Neural cell (in vitro differentiated cells): ENCODE measurements at regions not wholly inside any gene's neighbourhood (a gene's known extent, or its start where the extent isn't known, plus 50 kb on each side); places are given as distances from the start of the nearest gene placed in this dataset.

Experiments
- H2AFZ ChIP-seq: fragments of 200-600, 300-800 bp; sonication (generic), shearing (Covaris generic); 2 replicates; pipeline ENCODE4 v1.6.0; 2014; ENCODE audit warnings: low read depth, mild to moderate bottlenecking, antibody characterized with exemption, low read length, moderate library complexity
- H3F3A ChIP-seq: fragments of 200-600 bp; shearing (Covaris generic); 2 replicates; pipeline ENCODE4 v1.6.1; 2016; ENCODE audit warnings: mild to moderate bottlenecking, moderate library complexity, mixed read lengths, antibody characterized with exemption, low read length; ENCODE audit not compliant: insufficient read depth, poor library complexity, severe bottlenecking
- H3K27ac ChIP-seq: fragments of 200-600, 300-800 bp; sonication (generic), shearing (Covaris generic); 2 replicates; pipeline ENCODE4 v1.5.1; 2014; ENCODE audit warnings: mild to moderate bottlenecking, low read length, moderate library complexity
- H3K27me3 ChIP-seq: fragments of 300-800, 200-600 bp; sonication (generic), shearing (Covaris generic); 2 replicates; pipeline ENCODE4 v1.6.0; 2014; ENCODE audit warnings: mild to moderate bottlenecking, low read depth, low read length, moderate library complexity; ENCODE audit not compliant: insufficient read depth
- H3K36me3 ChIP-seq: fragments of 300-800, 200-600 bp; sonication (generic), shearing (Covaris generic); 2 replicates; pipeline ENCODE4 v1.5.1; 2014; ENCODE audit warnings: mild to moderate bottlenecking, antibody characterized with exemption, low read length, moderate library complexity; ENCODE audit not compliant: insufficient read depth
- H3K4me2 ChIP-seq: fragments of 300-800, 200-600 bp; sonication (generic), shearing (Covaris generic); 2 replicates; pipeline ENCODE4 v1.6.0; 2014; ENCODE audit warnings: mild to moderate bottlenecking, low read length
- H3K4me3 ChIP-seq: fragments of 300-800, 200-600 bp; sonication (generic), shearing (Covaris generic); 2 replicates; pipeline ENCODE4 v1.5.1; 2014; ENCODE audit warnings: mild to moderate bottlenecking, low read length, moderate library complexity
- H3K79me2 ChIP-seq: fragments of 200-600 bp; shearing (Covaris generic); replicated peaks from 2 replicates; pipeline ENCODE4 v1.6.0; 2014; ENCODE audit warnings: mild to moderate bottlenecking, low read length, moderate library complexity; ENCODE audit not compliant: insufficient read depth
- H3K9ac ChIP-seq: fragments of 300-800, 200-600 bp; sonication (generic), shearing (Covaris generic); 2 replicates; pipeline ENCODE4 v1.6.1; 2016; ENCODE audit warnings: mild to moderate bottlenecking, low read length, mixed read lengths
- H3K9me2 ChIP-seq: fragments of 200-600 bp; shearing (Covaris generic); 2 replicates; pipeline ENCODE4 v1.6.1; 2016; ENCODE audit warnings: mild to moderate bottlenecking, low read length, mixed read lengths; ENCODE audit not compliant: insufficient read depth
- H3K9me3 ChIP-seq: fragments of 200-600, 300-800 bp; sonication (generic), shearing (Covaris generic); 2 replicates; pipeline ENCODE4 v1.6.1; 2016; ENCODE audit warnings: mild to moderate bottlenecking, mixed run types, low read length, moderate library complexity, mixed read lengths
- H4K20me1 ChIP-seq: fragments of 200-600 bp; shearing (Covaris generic); 2 replicates; pipeline ENCODE4 v1.6.1; 2016; ENCODE audit warnings: mild to moderate bottlenecking, mixed run types; ENCODE audit not compliant: insufficient read depth
- EP300 ChIP-seq: fragments of 450-650 bp; conservative IDR thresholded peaks from 2 replicates; pipeline ENCODE4 v1.6.1; 2014; ENCODE audit warnings: antibody characterized with exemption, mild to moderate bottlenecking, moderate library complexity; ENCODE audit not compliant: poor library complexity, severe bottlenecking
- EZH2 ChIP-seq: fragments of 200-600, 300-800 bp; shearing (Covaris generic), sonication (generic); IDR thresholded peaks from 2 replicates; pipeline ENCODE4 v1.6.1; 2014; ENCODE audit warnings: antibody characterized with exemption, low read length, borderline replicate concordance, mild to moderate bottlenecking; ENCODE audit not compliant: insufficient read depth, poor library complexity, severe bottlenecking
- MXI1 ChIP-seq: fragments of 450-650 bp; conservative IDR thresholded peaks from 2 replicates; pipeline ENCODE4 v1.6.1; 2014; ENCODE audit warnings: antibody characterized with exemption, mild to moderate bottlenecking; ENCODE audit not compliant: poor library complexity, severe bottlenecking
- POLR2AphosphoS5 ChIP-seq: IDR thresholded peaks from 2 replicates; pipeline ENCODE4 v1.6.1; 2012
- RAD21 ChIP-seq: fragments of 450-650 bp; conservative IDR thresholded peaks from 2 replicates; pipeline ENCODE4 v1.6.1; 2014; ENCODE audit warnings: antibody characterized with exemption, mild to moderate bottlenecking, moderate library complexity
- REST ChIP-seq: IDR thresholded peaks from 2 replicates; pipeline ENCODE4 v1.6.1; 2012; ENCODE audit warnings: borderline replicate concordance
- SMC3 ChIP-seq: fragments of 450-650 bp; conservative IDR thresholded peaks from 2 replicates; pipeline ENCODE4 v1.6.1; 2014; ENCODE audit warnings: antibody characterized with exemption, mild to moderate bottlenecking, moderate library complexity; ENCODE audit not compliant: poor library complexity
- TAF1 ChIP-seq: IDR thresholded peaks from 2 replicates; pipeline ENCODE4 v1.6.1; 2012; ENCODE audit warnings: low read depth
- TF ChIP-seq, protein P1 (sequence below): fragments of 450-650 bp; IDR thresholded peaks from 2 replicates; pipeline ENCODE4 v1.5.1; 2014; ENCODE audit warnings: antibody characterized with exemption, mild to moderate bottlenecking, moderate library complexity; ENCODE audit not compliant: poor library complexity, severe bottlenecking

DNA sequence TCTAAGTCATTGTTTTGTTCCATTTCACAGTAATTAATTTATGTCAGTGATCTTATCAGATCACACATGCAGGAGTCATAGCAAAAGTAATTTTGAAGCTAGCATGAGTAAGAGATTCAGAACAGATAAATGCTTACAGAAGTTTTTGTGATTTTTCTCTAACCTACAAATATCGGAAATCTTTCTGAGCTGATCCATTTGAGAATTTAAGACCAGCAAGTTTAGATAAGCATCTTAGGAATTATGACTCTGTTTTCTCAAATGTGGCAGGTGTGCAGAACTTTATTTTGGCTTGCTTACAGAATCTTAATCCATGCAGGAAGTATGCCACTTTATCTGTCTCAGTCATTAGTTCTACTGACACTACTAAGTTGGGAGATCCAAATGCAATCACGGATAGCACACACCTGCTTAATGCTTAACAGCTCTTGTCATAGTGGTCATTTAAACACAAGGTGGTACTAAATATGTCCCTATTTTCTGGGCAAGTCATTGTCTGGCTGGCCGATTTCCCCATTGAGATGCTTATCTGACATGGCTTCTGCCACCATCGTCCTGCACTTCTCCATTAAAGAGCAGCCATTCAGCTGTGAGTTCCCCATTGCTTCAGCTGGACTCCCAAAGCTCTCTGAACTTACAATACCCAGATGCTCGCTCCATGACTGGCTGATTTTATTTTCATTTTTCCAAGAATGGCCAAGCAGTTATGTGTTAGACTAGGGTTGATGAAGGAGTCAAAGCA is 305.4 kb upstream of the NUDT12 start:
- Histone ChIP-seq H3K79me2 (no peaks in the 10 kb centered on the region), H3K9ac (no peak overlapping the region), H3K9me2 (no peaks in the 10 kb centered on the region), H3K9me3 (no peaks in the 10 kb centered on the region), H3F3A (no peaks in the 10 kb centered on the region), H3K36me3 (no peaks in the 10 kb centered on the region), H3K4me3 (no peak overlapping the region), H3K27ac (no peak overlapping the region), H3K27me3 (no peaks in the 10 kb centered on the region), H4K20me1 (no peaks in the 10 kb centered on the region), H2AFZ (no peak overlapping the region), H3K4me2 (no peak overlapping the region)
- TF ChIP-seq, protein P1, sequence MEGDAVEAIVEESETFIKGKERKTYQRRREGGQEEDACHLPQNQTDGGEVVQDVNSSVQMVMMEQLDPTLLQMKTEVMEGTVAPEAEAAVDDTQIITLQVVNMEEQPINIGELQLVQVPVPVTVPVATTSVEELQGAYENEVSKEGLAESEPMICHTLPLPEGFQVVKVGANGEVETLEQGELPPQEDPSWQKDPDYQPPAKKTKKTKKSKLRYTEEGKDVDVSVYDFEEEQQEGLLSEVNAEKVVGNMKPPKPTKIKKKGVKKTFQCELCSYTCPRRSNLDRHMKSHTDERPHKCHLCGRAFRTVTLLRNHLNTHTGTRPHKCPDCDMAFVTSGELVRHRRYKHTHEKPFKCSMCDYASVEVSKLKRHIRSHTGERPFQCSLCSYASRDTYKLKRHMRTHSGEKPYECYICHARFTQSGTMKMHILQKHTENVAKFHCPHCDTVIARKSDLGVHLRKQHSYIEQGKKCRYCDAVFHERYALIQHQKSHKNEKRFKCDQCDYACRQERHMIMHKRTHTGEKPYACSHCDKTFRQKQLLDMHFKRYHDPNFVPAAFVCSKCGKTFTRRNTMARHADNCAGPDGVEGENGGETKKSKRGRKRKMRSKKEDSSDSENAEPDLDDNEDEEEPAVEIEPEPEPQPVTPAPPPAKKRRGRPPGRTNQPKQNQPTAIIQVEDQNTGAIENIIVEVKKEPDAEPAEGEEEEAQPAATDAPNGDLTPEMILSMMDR, result no peak
- TF ChIP-seq EP300 (no peak), RAD21 (no peak), SMC3 (no peak), POLR2AphosphoS5 (no peak), REST (no peak), TAF1 (no peak), EZH2 (no peak), MXI1 (no peak)

GRCh38 chr5:103866169-103866568 is 303.6 kb upstream of the NUDT12 start:
- Histone ChIP-seq H2AFZ (no peak overlapping the region), H3K36me3 (no peaks in the 10 kb centered on the region)

More at GRCh38 chr5:103866169-103866568, 303.6 kb upstream of the NUDT12 start:
- Histone ChIP-seq H3K9me3 (no peaks in the 10 kb centered on the region), H3F3A (no peaks in the 10 kb centered on the region), H3K27ac (no peak overlapping the region), H3K79me2 (no peaks in the 10 kb centered on the region), H3K4me2 (no peak overlapping the region), H3K9ac (no peak overlapping the region), H3K4me3 (no peak overlapping the region), H3K27me3 (no peaks in the 10 kb centered on the region), H3K9me2 (no peaks in the 10 kb centered on the region), H4K20me1 (no peaks in the 10 kb centered on the region)
- TF ChIP-seq, protein P1, result no peak
- TF ChIP-seq POLR2AphosphoS5 (no peak), MXI1 (no peak), EZH2 (no peak), EP300 (no peak), TAF1 (no peak), RAD21 (no peak), REST (no peak), SMC3 (no peak)
